Skin epidermis (tissue), 12 donors: ENCODE measurements at regions not wholly inside any gene's neighbourhood (a gene's known extent, or its start where the extent isn't known, plus 50 kb on each side); places are given as distances from the start of the nearest gene placed in this dataset.
A peak's percentile ranks its signal among the peaks of the same experiment; 100 is the strongest.

Experiments
- H3K27ac ChIP-seq, 21 experiments: fragments of 200-600 bp; sonication (generic) in 11 of 21; one replicate each; pipeline ENCODE4 v1.5.0; 2020; ENCODE audit warnings: mild to moderate bottlenecking in 3 of 21, inconsistent platforms in 2 of 21, moderate library complexity in 2 of 21
- H3K4me3 ChIP-seq, 7 experiments: fragments of 200-600 bp; sonication (generic) in 2 of 7; one replicate each; pipeline ENCODE4 v1.5.0; 2020; ENCODE audit warnings: inconsistent platforms in 2 of 7, mild to moderate bottlenecking in 2 of 7, moderate library complexity in 1 of 7

- Histone ChIP-seq H3K27ac (no peak overlapping the region), H3K4me3 (no peak overlapping the region)
These were observed 308.9 kb downstream of the MN1 start for GRCh38 chr22:27492566-27493201.

DNA sequence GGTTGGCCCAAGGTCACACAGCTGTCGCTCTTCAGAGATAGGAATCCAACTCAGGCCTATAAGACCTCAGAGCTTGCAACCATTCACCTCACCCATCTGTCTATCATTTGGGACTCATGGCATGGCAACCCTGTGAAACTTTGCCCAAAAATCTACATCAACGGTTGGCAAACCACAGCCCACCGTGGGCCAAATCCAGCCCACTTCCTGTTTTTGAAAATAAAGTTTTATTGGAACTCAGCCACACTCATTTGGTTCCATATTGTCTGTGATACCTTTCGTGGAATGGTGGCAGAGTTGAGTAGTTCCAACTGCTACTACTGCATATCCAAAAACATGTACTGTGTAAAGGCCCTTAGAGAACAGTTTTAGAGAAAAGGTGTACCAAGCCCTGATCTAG, 307.8 kb downstream of the MN1 start:
- Histone ChIP-seq H3K4me3 (no peak overlapping the region), H3K27ac (no peak overlapping the region)

DNA sequence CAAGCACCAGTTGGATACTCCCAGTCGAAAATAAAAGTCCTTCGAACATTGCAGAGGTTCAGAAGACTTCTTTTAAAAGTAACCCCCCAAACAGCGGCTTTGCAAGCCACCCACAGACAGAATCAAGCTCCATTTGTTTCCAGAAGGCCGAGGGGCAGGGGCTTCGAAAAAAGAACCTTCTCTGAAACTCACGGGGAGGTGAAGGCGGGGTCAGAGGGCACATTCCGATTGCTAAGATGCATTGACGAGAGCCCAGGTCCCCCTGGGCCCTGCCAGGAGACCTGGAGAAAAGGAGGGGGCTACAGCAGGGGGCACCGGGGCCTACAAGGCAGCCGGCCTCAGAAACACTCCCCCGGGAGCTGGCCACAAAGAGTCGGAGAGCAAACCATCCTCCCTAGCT, 306.8 kb downstream of the MN1 start:
- Histone ChIP-seq H3K4me3 (no peak overlapping the region), H3K27ac (no peak overlapping the region)

GRCh38 chr22:27495325-27495724, 306.2 kb downstream of the MN1 start:
- no peak overlapping the region for H3K4me3 ChIP-seq

GRCh38 chr22:27499121-27499520, 302.4 kb downstream of the MN1 start:
- H3K4me3 ChIP-seq, result no peak overlapping the region
- no peak overlapping the region for H3K27ac ChIP-seq

More at GRCh38 chr22:27495325-27495724, 306.2 kb downstream of the MN1 start:
- H3K27ac ChIP-seq, result no peak overlapping the region

- no peak overlapping the region for H3K27ac ChIP-seq
- H3K4me3 ChIP-seq, result no peak overlapping the region
These were observed 300.2 kb downstream of the MN1 start for GRCh38 chr22:27501191-27501936.

DNA sequence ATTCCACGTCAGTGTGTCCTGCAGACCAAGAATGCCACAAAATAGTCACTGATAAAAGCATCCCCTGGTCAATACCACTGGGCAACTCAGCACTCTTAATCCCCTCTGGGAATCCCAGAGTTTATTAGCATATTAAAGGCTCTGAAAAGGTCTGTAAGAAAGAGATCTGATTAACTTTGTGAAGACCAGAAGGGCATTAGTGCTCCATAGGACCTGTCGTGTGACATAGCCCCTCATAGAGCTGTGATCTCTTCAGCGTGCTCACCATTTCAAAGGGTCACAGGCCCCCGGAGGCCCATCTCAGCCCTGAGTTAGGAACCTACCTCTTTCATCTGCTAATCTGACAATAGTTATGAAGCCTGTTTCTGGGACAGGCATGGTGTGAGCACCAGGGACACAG, 299.2 kb downstream of the MN1 start:
- Histone ChIP-seq H3K4me3 (no peak overlapping the region), H3K27ac (no peak overlapping the region)

GRCh38 chr22:27504360-27505253, 296.9 kb downstream of the MN1 start:
- H3K4me3 ChIP-seq, result no peak overlapping the region
- H3K27ac ChIP-seq, result no peak overlapping the region

DNA sequence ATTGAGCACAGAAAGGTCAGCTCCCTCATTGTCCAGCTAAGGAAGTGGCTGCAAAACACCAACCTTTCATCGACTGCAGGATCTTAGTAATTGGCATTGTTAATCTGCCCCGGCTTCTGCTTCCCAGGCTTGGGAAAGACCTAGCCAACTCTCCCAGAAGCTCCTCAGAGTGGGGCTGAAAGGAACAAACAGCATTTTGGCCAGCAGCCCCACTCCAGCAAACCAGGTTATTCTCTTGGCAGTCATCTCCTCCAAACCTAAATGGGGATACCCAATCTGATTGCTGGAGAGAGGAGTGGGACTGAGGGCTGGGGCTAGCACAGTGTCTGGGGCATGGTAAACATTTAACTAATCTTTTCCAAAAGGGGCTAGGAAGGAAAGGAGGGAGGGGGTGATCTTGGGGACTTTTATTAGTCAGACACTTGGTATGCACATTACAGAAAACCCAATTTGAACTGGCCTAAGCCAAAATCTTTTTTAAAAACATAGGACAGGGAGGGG, 294.4 kb downstream of the MN1 start:
- H3K27ac ChIP-seq, result no peak overlapping the region

GRCh38 chr22:27507935-27508526, 293.5 kb downstream of the MN1 start:
- no peak overlapping the region for H3K4me3 ChIP-seq
- no peak overlapping the region for H3K27ac ChIP-seq

More for the DNA sequence above, 294.4 kb downstream of the MN1 start:
- no peak overlapping the region for H3K4me3 ChIP-seq

DNA sequence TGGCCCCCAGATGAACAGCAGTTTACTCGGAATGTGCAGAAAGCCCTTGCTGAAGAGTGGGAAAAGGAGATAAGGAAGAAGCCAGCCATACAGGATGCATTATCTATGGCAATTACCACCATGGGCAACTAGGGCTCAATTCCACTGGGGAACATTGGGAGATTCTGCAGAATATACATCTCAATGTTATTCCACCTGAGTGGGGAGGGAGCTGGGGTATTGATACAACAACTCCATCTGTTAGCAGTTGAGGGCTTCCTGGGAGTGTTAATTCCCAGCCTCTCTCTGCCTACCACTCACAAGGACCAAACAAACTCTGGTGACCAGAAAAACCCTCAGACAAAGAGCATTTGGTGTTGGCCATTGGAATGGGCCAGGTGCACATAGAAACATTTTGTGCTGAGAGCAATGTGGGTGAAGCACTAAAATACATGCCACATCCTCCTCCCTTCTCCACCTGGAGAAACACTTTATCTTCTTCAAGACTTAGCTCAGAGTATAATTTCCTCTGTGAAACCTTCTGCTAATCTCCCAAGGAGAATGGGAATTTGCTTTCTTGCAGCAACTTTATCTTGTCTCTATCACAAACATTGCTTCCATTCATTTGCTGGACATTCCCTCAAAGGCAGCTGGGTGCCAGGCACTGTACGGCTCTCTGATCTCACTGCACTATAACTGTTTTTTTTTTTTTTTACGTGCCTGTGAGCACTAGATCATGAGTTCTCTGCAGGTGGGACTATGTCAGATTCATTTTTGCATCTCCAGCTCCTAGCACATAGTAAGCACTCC, 292.2 kb downstream of the MN1 start:
- H3K4me3 ChIP-seq, result no peak overlapping the region
- no peak overlapping the region for H3K27ac ChIP-seq

DNA sequence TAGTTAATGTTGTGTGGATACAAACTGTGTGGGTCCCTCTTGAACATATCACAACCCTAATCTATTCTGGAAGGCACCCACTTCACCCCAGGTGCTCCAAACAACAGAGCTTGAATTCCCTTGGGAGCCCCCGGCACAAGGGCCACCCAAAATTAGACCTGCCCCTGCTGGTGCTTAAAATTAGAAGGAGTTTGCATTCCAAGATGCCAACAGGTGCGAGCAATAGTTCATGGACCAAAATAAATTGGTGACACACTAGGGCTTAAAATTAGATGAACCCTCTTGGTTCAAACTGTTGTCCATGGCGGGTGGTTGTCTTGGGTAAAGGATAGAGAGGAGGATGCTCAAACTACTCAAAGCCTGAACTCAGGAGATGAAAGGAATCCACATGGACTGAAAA, 291.5 kb downstream of the MN1 start:
- Histone ChIP-seq H3K4me3 (no peak overlapping the region), H3K27ac (no peak overlapping the region)

DNA sequence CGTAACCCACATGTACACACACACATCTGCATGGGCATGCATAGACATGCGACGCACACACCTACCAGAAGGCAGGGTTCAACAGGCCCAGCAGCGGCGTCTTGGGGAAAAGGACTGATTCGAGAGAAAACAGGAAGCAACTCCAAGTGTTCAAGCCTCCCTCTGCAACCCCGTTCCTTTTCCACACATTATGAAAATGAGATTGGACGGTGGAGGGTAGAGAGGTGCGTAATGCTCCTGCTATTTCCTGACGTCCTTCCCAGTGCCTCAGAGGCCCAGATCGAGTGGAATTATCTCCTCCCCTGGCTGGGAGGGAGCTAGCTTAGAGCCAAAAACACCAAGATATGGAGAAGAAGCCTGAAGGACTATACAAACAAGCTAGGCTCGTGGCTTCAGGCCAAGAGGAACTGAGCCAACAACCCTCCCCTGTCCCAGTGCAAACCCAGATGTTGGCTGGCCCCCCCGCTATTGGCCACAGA, 289.2 kb downstream of the MN1 start:
- H3K27ac ChIP-seq, result peak overlapping the region in 14 of 21 experiments; percentile 7 to 62 (median 48)
- H3K4me3 ChIP-seq, result no peak overlapping the region

DNA sequence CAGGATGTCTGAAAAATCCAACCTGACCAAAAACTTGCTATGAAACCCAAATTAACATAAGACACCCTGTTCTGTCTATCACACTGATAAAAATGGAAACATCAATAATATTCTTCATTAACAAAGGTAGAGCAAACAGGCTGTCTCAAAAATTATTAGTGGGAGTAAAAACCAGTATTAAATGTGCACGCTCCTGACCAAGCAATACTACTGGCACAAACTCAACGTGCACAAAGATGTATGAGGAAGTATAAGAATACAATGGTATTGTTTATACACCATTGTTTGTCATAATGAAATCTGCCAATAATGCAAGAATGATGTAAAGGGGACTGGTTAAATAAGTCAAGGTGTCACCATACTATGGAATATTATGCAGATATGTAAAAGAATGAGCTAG, 288.5 kb downstream of the MN1 start:
- H3K27ac ChIP-seq, result peak overlapping the region in 9 of 21 experiments; percentile 7 to 62 (median 57)
- no peak overlapping the region for H3K4me3 ChIP-seq

DNA sequence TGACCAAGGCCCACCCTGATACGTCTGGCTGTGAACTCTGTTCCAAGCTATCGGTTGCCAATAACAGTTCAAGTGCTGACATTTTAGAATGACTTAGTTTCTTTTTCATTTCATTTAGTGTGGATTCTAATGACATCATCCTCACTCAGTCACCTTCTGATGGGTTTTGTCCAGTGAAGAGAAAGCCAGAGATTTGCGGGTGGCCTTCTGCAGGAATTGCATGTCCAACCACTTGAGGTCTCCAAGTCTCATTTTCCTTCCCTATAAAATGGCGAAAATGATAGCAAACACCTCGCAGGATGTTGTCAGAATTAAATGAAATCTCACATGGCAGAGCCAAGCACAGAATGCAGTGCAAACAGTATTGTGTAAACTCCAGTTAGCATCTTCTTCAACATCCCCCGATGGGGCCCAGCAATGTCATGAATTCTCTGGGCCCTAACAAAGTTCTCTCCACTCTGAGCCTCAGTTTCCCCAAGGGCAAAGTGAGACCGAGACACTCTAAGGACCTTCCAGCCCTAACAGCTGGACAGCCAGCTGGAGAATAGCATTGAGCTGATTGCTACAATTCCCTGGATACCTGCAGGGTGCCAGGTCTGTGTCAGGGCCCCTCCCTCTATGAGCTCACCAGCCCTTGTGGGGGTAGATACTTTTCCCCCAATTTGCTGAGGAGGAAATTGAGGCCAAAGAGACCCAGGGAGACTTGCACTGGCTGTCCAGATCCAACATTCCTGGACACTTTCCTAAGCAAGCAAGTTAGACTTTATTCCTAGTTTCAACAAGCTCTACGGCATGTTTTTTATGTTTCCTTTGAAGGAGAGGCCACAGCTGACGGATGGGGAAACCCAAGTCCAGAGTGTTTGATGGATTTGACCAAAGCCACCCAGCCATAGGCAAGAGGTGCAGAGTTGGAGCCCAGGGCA, 286.7 kb downstream of the MN1 start:
- peak overlapping the region in 1 of 21 experiments; percentile 24 for H3K27ac ChIP-seq
- no peak overlapping the region for H3K4me3 ChIP-seq

GRCh38 chr22:27517361-27518155, 284.0 kb downstream of the MN1 start:
- Histone ChIP-seq H3K4me3 (no peak overlapping the region), H3K27ac (no peak overlapping the region)
